GM19035 (cell line): ENCODE measurements at regions not wholly inside any gene's neighbourhood (a gene's known extent, or its start where the extent isn't known, plus 50 kb on each side); places are given as distances from the start of the nearest gene placed in this dataset.
A peak's percentile ranks its signal among the peaks of the same experiment; 100 is the strongest.

Source experiments
- ATAC-seq: cut with Tn5 transposase; IDR thresholded peaks from one replicate; pipeline ENCODE4 v1.9.1; 2021; ENCODE audit not compliant: unreplicated experiment

DNA sequence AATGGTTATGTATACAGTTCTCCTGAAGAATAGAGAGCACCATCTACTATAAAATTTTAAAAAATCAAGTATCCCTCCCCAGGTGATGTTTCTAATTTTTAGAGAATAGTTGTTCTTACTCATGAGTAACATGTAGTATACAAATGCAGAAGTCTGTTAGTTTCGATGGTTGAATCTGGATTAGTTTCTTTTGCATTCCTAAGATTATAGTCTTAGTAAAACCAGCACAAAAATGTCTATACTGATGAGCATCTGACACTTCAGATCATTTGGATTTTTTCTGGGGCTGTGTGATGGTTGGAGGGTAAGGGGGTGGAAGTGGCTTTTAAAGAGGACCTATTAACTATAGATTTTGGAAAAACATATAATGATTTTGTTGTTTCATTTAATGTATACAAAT is 167.3 kb upstream of the SGO1 start:
- ATAC-seq = no peak

DNA sequence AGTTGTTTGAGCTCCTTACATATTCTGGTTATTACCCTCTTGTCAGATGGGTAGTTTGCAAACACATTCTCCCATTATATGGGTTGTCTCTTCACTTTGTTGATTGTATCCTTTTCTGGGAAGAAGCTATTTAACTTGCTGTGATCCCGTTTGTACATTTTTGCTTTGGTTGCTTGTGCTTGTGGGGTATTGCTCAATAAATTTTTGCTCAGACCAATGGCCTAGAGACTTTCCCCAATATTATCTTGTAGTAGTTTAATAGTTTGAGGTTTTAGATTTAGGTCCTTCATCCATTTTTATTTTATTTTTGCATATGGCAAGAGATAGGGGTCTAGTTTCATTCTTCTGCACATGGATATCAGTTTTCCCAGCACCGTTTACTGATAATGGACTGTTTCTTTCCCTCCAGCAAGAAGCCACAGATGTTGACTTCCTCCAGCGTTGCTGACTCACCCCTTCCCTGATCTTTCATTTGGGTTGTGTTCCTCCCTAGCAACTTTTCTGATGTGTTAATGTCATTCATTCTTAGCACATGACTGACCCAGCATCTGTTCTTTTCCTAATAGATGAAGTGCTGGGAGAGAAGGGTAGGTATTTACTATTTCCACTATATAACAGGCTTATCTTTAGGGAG is 166.7 kb upstream of the SGO1 start:
- ATAC-seq = no peak

DNA sequence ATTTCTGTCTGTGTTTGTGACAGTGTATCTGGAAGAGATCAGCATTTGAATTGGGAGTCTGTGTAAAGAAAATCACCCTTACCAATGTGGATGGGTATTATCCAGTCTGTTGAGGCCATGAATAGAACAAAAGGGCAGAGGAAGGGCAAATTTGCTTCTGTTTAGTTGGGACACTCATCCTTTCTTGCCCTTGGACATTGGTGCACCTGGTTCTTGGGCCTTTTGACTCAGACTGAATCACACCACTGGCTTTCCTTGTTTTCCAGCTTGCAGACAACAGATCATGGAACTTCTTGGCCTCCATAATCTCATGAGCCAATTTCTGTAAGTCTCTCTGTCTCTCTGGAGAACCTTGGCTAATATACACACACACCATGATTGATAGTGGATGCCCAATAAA is 164.4 kb upstream of the SGO1 start:
- no peak for ATAC-seq

DNA sequence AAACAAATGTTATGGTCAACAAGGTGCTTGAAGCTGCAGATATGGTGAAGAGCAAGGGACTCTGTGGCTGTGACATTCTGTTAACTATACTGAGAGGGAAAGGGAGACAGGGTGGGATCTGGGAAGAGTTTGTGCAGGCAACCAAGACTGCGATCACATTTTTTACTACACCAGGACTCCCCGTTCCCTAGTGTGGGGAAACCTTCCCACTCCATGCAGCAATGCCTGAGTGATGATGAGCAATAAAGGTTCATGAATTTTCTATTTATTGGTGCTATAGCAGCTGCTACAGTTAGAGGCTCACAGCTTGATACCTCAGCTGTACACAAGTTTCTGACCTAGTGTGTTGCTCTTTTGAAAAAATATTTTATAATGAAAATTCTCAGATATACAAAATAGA is 160.9 kb upstream of the SGO1 start:
- ATAC-seq = no peak

DNA sequence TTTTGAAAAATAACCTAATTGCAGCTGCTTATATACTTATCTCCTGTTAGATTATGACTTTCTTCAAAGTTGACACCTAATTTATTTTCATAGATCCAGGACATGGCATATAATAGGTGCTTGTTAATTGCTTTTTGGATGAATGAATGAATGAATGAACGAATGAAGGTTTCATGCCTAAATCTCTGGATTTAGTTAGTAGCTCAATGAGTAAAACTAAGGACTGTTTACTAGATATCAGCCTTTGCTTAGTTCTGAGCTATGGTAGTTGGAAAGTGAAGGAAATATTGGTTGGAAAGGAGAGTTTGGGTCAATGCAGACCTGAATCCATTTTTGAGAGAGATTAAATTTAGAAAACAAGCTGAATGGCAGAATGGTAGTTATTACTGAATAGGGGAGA is 160.4 kb upstream of the SGO1 start:
- no peak for ATAC-seq

DNA sequence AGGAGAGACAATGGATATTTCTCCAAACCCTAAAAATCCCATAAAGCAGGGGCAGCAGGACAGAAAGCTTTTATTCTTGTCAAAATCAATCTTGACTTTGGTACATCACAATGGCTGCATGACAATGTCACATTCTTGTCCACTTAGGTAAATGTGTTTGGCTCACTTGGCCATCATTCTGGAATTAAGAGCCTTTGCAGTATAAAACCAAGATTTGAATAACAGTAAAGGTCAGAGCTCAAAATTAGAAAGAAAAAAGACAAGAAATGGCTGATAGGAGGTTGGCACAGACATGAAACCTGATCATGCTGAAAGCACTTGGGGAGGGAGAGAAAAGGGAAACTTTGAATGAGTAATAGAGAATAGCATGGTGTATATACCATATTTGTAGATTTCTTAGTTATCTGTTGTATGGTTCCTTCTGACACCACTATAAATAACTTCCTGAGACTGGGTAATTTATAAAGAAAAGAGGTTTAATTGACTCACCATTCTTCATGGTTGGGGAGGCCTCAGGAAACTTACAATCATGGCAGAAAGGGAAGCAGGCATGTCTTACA is 158.5 kb upstream of the SGO1 start:
- no peak for ATAC-seq

DNA sequence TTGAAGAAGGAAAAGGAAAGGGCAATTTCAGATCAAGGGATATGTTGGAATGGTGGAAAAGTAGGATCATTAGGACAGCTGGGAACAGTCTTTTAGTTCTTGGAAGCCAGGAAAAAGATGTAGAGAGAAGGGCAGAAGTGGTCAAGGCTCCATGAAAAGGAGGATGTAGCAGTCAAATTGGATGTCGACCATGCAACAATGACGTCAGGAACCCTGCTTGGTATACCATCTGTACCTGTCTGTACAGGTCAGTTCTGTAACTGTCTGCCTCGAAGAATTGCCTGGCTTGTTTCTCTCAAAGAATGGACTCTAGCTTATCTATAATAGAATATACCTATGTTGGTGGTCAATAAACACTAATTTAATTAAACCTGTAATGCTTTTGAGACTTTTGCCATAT is 157.8 kb upstream of the SGO1 start:
- no peak for ATAC-seq

DNA sequence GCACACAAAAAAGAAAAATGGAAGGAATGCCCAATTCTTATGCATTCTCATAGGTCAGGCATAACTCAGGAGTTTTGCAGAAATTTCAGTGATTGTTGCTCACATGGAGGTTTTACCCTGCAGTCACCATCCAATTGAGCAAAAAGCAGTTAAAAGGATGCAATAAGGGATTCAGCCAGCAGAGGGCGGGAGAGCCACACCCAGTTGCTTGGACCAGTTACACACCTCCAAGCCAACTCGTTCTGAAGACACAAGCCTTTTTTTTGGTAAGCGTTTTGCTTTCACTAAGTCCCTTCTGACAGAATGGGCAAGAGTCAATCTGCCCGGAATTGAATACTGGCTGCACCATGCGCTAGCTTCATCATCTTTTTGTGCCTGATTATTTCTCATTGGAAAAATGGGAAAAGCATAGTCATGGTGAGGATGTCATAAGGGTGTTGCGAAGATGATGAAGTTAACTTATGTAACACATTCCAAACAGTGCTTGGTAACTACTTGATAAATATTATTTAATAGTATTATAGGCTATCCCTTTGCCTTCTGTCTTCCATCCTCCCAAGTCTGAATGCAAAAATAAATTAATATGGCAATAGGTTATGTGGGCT is 154.4 kb upstream of the SGO1 start:
- peak; percentile 91 for ATAC-seq

DNA sequence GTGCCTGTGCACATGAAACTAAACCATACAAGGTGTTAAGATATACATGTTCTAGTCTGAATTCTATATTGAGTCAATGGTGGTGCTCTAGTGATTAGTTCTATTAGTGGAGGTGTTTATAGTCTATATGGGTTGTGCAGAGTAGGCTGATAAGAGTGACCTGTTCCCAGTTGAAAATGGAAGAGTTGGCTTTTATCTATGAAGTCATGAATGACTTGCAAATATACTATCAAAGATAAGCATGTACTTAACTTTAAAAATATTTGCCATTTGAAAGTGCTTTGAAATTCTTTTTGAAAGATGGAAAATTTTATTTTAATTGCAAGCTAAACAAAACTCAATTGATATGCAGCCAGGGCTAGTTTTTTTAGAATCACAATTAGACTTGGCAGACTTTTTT is 150.6 kb upstream of the SGO1 start:
- ATAC-seq = no peak

DNA sequence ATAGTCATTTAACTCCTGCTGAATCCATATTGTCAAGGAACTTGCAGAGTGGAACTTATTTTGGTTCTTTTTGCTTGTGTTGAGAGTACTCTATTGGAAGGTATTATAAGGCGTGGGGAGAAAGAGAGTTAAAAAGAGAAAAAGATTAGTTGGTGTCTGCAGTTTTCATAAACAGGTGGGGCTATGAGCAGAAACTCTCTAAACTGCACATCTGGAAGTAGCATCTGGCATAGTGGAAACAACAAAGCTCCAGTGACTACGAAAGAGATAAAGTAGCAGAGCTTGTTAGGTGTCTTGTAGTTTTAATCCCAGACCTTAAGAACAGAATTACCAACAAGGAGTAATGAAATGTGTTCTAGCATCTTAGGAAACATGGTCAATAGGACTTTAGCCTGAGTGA is 148.8 kb upstream of the SGO1 start:
- ATAC-seq = no peak

DNA sequence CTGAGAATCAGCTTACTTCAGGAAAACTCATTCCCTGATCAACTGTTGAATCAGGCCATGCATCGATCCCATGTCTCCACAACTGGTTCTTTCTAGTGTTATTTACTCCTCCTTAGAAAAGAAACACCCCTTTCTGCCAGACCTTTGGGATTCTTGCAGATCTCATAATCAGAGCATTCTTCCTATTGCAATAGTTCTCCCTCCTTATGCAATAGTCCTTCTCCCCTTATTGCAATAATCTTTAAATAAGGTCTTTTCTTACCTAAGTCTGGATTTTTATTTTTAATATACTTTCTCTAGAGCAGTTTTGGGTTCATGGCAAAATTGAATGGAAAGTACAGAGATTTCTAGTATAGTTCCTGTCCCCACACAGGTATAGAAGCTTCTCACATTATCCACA is 141.9 kb upstream of the SGO1 start:
- no peak for ATAC-seq

DNA sequence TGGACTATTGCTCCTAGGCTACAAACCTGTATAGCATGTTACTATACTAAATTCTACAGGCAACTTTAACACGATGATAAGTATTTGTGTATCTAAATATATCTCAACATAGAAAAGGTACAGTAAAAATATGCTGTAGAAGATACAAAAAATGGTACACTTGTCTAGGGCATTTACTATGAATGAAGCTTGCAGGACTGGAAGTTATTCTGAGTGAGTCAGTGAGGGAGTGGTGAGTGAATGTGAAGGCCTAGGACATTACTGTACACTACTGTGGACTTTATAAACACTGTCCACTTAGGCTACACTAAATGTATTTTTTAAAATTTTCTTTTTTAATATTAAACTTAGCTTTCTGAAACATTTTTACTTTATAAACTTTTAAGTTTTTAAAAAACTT is 140.5 kb upstream of the SGO1 start:
- no peak for ATAC-seq

DNA sequence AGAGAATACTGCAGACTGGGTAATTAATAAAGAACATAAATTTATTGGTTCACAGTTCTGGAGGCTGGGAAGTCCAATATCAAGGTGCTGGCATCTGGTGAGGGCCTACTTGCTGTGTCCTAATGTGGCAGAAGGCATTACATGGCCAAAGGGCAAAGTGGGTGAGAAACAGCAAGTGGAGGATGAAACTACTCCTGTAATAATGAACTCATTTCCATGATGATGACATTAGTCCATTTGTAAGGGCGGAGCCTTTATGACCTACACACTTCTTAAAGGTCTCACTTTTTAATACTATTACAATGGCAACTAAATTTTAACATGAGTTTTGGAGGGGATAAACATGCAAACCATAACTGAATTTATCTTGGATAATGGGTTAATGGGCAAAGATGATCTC is 139.6 kb upstream of the SGO1 start:
- ATAC-seq = no peak

DNA sequence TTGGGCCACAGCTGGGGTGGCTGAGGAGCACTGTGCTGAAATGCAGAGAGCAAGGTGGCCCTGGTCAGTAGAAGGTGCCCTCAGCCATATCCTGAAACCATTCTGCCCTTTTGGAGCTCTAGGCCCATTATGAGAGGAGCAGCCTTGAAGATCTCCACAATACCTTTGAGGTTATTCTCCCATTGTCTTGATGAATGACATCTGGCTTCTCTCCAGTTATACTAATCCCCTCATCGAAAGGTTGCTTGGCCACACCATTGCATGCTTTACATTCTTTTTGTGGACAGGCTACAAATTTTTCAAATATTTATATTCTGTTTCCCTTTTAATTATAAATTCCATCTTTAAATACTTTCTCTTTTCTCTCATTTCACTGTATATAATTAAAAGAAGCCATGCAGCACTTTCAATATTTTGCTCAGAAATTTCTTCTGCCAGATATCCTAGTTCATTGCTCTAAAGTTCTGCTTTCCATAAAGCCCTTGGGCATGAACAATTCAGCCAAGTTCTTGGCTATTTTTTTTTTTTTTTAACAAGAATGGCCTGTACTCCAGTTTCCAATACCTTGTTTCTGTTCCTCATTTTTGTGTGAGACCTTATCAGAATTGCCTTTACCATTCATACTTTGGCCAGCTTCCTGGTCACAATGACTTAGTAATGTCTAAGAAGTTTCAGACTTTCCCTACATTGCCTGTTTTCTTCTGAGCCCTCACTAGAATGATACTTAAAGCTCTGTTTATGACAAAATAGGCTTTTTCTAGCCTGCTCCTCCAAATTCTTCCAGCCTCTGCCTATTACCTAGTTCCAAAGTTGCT is 138.9 kb upstream of the SGO1 start:
- ATAC-seq = peak; percentile 88

DNA sequence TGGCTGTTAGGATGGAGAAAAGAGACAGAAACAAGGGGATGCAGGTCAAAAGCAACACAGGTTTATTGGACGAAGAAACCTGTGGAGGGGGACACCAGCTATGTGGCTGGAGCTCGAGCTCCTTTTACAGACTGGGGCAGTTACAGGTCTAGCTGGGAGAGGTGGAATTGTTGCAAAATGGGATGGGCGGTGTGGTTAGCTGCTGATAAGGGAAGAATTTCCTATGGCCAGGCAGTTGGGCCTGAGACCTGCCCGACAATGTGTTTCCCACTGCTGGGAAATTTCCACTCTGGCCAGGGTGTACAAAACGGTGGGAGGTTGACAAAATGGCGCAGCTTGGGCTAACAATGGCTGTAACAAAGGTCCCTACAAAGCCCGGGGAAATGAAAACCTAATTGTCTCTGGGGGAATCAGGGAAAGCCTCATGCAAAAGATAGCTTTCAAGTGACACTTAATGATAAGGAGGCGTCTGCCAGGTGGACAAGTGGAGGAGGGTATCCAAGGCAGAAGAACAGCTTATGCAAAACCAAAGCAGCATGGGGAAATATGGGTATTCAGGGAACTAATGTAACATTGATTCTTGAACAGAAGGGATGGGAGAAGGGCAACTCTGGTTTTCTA is 137.4 kb upstream of the SGO1 start:
- ATAC-seq = no peak

DNA sequence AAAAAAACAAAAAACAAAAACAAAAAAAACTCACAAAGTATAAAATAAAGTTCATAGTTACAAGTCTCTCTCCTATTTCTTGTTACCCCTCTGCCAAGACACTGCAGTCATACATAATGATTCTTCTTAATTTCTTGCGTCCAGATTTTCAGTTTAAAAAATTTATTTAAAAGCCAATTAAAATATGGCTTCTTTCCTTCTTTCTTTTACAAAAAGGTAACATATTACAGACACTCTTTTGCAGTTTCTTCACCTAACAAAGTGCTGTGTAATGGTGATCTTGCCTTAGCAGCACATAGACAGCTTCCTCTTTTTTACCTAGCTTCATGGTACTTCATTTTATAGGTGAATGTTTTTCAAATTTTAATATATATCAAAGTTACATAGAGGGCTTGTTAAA is 136.1 kb upstream of the SGO1 start:
- ATAC-seq = no peak

DNA sequence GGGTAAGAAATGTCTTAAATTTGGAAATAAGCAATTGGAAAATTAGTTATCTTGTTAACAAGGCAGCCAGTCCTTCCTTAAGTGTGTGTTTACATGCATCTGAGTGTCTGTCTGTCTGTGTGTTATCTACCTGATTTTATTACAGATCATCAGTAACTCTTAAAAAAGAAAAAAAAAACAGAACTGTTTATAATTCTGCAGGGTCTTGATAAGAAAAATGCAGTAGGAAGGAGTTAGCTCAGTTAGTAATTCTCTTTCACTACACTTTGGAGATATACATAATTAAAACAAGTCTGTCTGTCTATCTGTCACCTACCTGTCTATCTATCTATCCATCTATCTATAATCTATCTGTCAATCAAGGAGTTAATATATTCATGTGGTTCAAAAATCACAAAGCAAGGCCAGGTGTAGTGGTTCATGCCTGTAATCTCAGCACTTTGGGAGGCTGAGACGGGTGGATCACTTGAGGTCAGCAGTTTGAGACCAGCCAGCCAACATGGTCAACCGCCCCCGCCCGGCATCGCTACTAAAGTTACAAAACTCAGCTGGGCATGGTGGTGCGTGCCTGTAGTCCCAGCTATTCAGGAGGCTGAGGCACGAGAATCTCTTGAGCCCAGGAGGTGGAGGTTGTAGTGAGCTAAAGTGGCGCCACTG is 135.5 kb upstream of the SGO1 start:
- no peak for ATAC-seq

DNA sequence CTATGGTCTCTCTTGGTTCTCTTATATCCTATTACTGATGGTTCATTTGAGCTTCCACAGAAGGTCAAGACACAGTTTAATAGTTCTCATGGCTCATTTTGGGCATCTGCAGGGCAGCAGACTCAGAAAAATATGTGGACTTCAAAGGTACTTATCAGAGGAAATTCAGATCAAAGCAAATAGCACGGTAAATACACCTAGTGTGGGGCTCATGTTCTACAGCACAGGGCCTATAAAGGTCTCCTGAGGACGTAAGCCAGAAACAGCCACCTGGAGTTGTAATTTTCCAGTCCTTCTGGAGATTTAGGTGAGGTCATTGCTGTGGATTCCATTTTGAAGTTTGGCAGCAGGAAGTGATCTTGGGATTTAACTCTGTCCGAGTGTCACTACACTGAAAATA is 134.5 kb upstream of the SGO1 start:
- ATAC-seq = no peak

DNA sequence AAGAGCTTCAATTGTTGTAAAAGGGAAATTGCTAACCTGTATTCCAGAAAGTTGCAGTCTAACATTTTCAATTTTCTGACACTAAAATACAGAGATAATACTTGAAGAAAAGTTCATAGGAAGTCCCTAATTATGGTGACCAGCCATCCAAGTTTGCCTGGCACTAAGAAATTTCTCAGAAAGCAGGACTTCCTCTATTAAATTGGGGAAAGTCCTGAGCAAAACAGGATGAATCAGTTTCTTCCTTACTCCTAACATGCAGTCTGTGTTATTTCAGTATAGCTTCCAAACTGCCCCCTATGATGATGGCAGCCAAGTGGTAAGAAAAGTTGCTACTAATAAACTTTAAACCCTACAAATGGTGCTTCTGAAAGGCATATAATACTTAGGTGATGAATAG is 133.5 kb upstream of the SGO1 start:
- no peak for ATAC-seq

DNA sequence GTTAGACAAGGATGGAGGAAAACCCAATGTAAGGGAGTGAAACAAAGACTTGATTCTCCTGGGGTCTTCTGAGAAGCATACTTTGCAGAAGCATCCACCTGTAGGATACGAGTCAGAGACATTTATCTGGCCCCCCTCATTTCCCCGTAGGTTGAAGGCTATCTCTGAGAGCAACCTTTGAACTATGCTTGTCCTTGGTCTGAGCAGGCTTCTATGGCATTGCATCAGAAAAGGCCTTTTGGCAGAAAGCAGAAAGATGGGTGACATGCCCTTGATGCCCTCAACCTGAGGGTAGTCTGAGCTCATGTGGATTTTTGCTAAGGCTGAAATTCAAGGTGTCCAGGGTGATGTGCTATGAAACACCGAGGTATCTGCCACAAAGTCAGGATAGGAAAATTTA is 131.6 kb upstream of the SGO1 start:
- ATAC-seq = no peak

DNA sequence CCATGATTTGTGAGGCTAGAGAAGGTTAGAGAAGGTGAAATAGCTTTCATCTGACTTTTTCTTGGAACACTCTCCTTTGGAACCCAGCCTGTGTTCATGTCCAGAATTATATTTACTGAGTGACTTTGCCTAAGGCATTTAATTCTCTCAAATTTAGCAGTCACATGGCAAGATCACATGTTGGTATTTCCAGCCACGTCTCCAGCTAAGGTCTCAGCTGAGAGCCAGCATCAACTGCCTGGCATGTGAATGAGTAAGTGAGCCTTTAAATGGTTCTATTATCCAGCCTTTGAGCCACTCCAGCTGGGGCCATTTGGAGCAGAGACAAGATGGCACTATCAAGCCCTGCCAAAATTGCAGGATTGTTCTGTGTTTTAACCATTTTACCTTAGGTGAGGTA is 130.2 kb upstream of the SGO1 start:
- ATAC-seq = no peak
